OCI-LY7 (cell line): ENCODE measurements at regions not wholly inside any gene's neighbourhood (a gene's known extent, or its start where the extent isn't known, plus 50 kb on each side); places are given as distances from the start of the nearest gene placed in this dataset.

ENCODE experiments used
- BruUV-seq: library from RNA; stranded (reverse); fragments of 400-500 nt; replicated peaks from 2 replicates; lab custom pipeline; 2021; lab: Mats Ljungman, UMichigan
- CTCF ChIA-PET: fragments of 300-600 bp; sonication (Branson Sonifier 250); formaldehyde crosslinking; loops from one replicate; lab custom pipeline; 2022; ENCODE audit warnings: antibody characterized with exemption; ENCODE audit not compliant: unreplicated experiment; lab: Charles Lee
- POLR2A ChIA-PET: fragments of 300-600 bp; sonication (Branson Sonifier 250); formaldehyde crosslinking; loops from one replicate; lab custom pipeline; 2022; ENCODE audit warnings: antibody characterized with exemption; lab: Charles Lee
- DNase-seq: peaks from one replicate; pipeline ENCODE4 v3.0.0-alpha.2; 2015; ENCODE audit warnings: low spot score
- H2AFZ ChIP-seq: fragments of 200-600 bp; sonication (generic), shearing (Covaris generic); 2 replicates; pipeline ENCODE4 v1.6.1; 2014; ENCODE audit warnings: mild to moderate bottlenecking, antibody characterized with exemption, low read length, moderate library complexity
- H3K27ac ChIP-seq: fragments of 200-600 bp; sonication (generic); 2 replicates; pipeline ENCODE4 v1.5.1; 2014; ENCODE audit warnings: mixed run types, low read depth, mild to moderate bottlenecking, moderate library complexity, low read length, inconsistent platforms; ENCODE audit not compliant: poor library complexity, severe bottlenecking
- H3K36me3 ChIP-seq: fragments of 200-600 bp; sonication (generic); 2 replicates; pipeline ENCODE4 v1.6.1; 2014; ENCODE audit warnings: mild to moderate bottlenecking, antibody characterized with exemption, low read length, moderate library complexity, mixed read lengths; ENCODE audit not compliant: insufficient read depth
- H3K4me1 ChIP-seq: fragments of 200-600 bp; sonication (generic); 2 replicates; pipeline ENCODE4 v1.5.1; 2014; ENCODE audit warnings: mild to moderate bottlenecking, low read length; ENCODE audit not compliant: insufficient read depth, poor library complexity, severe bottlenecking
- H3K4me2 ChIP-seq: fragments of 200-600 bp; sonication (generic); 2 replicates; pipeline ENCODE4 v1.6.1; 2014; ENCODE audit warnings: mild to moderate bottlenecking, low read length
- H3K4me3 ChIP-seq: fragments of 200-600 bp; sonication (generic); 2 replicates; pipeline ENCODE4 v1.5.1; 2014; ENCODE audit warnings: mild to moderate bottlenecking, low read depth, low read length; ENCODE audit not compliant: poor library complexity, severe bottlenecking
- H3K79me2 ChIP-seq: fragments of 200-600 bp; sonication (generic); 2 replicates; pipeline ENCODE4 v1.6.1; 2016; ENCODE audit warnings: low read depth, mild to moderate bottlenecking, low read length, moderate library complexity, mixed read lengths; ENCODE audit not compliant: insufficient read depth
- H3K9me2 ChIP-seq: fragments of 200-600 bp; sonication (generic); 2 replicates; pipeline ENCODE4 v1.6.1; 2016; ENCODE audit warnings: mild to moderate bottlenecking, low read length, mixed read lengths; ENCODE audit not compliant: insufficient read depth
- H3K9me3 ChIP-seq: fragments of 200-600 bp; sonication (generic); 2 replicates; pipeline ENCODE4 v1.6.1; 2014; ENCODE audit warnings: mild to moderate bottlenecking, mixed run types, low read length, mixed read lengths
- H4K20me1 ChIP-seq: fragments of 200-600 bp; sonication (generic); 2 replicates; pipeline ENCODE4 v1.6.1; 2014; ENCODE audit warnings: mild to moderate bottlenecking, antibody characterized with exemption, low read length, moderate library complexity, mixed read lengths; ENCODE audit not compliant: insufficient read depth
- CTCF ChIP-seq: fragments of 200-600 bp; sonication (generic); conservative IDR thresholded peaks from 2 replicates; pipeline ENCODE4 v1.5.1; 2014; ENCODE audit warnings: mild to moderate bottlenecking, antibody characterized with exemption, low read length, moderate library complexity, mixed read lengths
- EZH2phosphoT487 ChIP-seq: fragments of 200-600 bp; sonication (generic); IDR thresholded peaks from 2 replicates; pipeline ENCODE4 v1.6.1; 2018; ENCODE audit warnings: low read depth, borderline replicate concordance, mild to moderate bottlenecking, mixed run types, antibody characterized with exemption, low read length, moderate library complexity, mixed read lengths
- intact Hi-C: fragments of 100-400 bp; cut with micrococcal nuclease; formaldehyde crosslinking; loops from one replicate; pipeline ENCODE4 v1.10.0; 2022; ENCODE audit not compliant: unreplicated experiment

GRCh38 chr10:83037653-83038052, 1101.7 kb upstream of the GHITM start:
- POLR2A ChIA-PET = no interaction called here

GRCh38 chr10:83038631-83039030, 1100.7 kb upstream of the GHITM start:
- TF ChIP-seq EZH2phosphoT487 (no peak), CTCF (no peak)
- intact Hi-C loops = no loop called here
- Histone ChIP-seq H3K27ac (no peak overlapping the region), H3K79me2 (no peaks in the 10 kb centered on the region), H3K9me2 (no peaks in the 10 kb centered on the region), H3K36me3 (no peaks in the 10 kb centered on the region), H3K9me3 (no peaks in the 10 kb centered on the region), H3K4me2 (no peak overlapping the region), H4K20me1 (no peaks in the 10 kb centered on the region), H3K4me3 (no peak overlapping the region), H3K4me1 (no peaks in the 10 kb centered on the region), H2AFZ (no peak overlapping the region)
- no peak for DNase-seq
- no TSS peak for BruUV-seq
- ChIA-PET POLR2A (no interaction called here), CTCF (no interaction called here)

More at GRCh38 chr10:83037653-83038052, 1101.7 kb upstream of the GHITM start:
- no peak for TF ChIP-seq EZH2phosphoT487
- no peak for TF ChIP-seq CTCF
- H3K9me2 ChIP-seq = no peaks in the 10 kb centered on the region
- no TSS peak for BruUV-seq
- H3K36me3 ChIP-seq = no peaks in the 10 kb centered on the region
- no peak overlapping the region for H3K4me3 ChIP-seq
- CTCF ChIA-PET = no interaction called here
- no peaks in the 10 kb centered on the region for H3K9me3 ChIP-seq
- no peak overlapping the region for H3K4me2 ChIP-seq
- no peaks in the 10 kb centered on the region for H4K20me1 ChIP-seq
- H3K27ac ChIP-seq = no peak overlapping the region
- no peaks in the 10 kb centered on the region for H3K79me2 ChIP-seq
- H2AFZ ChIP-seq = no peak overlapping the region
- intact Hi-C loops = no loop called here
- DNase-seq = no peak
- no peaks in the 10 kb centered on the region for H3K4me1 ChIP-seq

GRCh38 chr10:83045731-83046130, 1093.6 kb upstream of the GHITM start:
- CTCF ChIA-PET = no interaction called here
- Histone ChIP-seq H2AFZ (no peak overlapping the region), H3K9me2 (no peaks in the 10 kb centered on the region), H3K9me3 (no peaks in the 10 kb centered on the region), H3K79me2 (no peaks in the 10 kb centered on the region), H3K4me3 (no peak overlapping the region), H3K36me3 (no peaks in the 10 kb centered on the region), H3K4me1 (no peaks in the 10 kb centered on the region), H3K27ac (no peak overlapping the region), H4K20me1 (no peaks in the 10 kb centered on the region), H3K4me2 (no peak overlapping the region)
- POLR2A ChIA-PET = no interaction called here
- no TSS peak for BruUV-seq
- DNase-seq = no peak
- no peak for TF ChIP-seq CTCF
- TF ChIP-seq EZH2phosphoT487 = no peak
- intact Hi-C loops = no loop called here
